Activated T-helper 1 cell treated with anti-CD3 and anti-CD28 coated beads, Interleukin-12 subunit alpha, Interleukin-12 subunit beta, Interleukin-2, Interleukin-4 antibody, amounts not matched to agents 30 ng/mL and 10 ng/mL and 1 ng/mL, durations not matched to agents 14 hours and 24 hours and 36 hours (primary cell): ENCODE measurements at regions not wholly inside any gene's neighbourhood (a gene's known extent, or its start where the extent isn't known, plus 50 kb on each side); places are given as distances from the start of the nearest gene placed in this dataset.
"Not testable (repeated sequence)": the region's sequence is repeated elsewhere in the genome, so short reads cannot be mapped to it uniquely, and the experiment has no call there.

ENCODE experiments used
- DNase-seq: peaks from one replicate; pipeline ENCODE4 v3.0.0; 2021; ENCODE audit warnings: low spot score
- H3K27ac Mint-ChIP-seq: one replicate; pipeline ENCODE4 v1.8.0; 2021; ENCODE audit warnings: mild to moderate bottlenecking, mixed read lengths
- H3K27me3 Mint-ChIP-seq: one replicate; pipeline ENCODE4 v1.8.0; 2022; ENCODE audit warnings: mild to moderate bottlenecking, moderate library complexity, mixed read lengths; ENCODE audit not compliant: insufficient read depth
- H3K36me3 Mint-ChIP-seq: one replicate; pipeline ENCODE4 v1.8.0; 2021; ENCODE audit warnings: low read depth, mixed read lengths
- H3K4me1 Mint-ChIP-seq: one replicate; pipeline ENCODE4 v1.8.0; 2021; ENCODE audit warnings: low read depth, mixed read lengths
- H3K4me3 Mint-ChIP-seq: one replicate; pipeline ENCODE4 v1.8.0; 2021; ENCODE audit warnings: mild to moderate bottlenecking, moderate library complexity, mixed read lengths
- H3K9me3 Mint-ChIP-seq: one replicate; pipeline ENCODE4 v1.8.0; 2021; ENCODE audit warnings: mixed read lengths
- intact Hi-C: fragments of 100-400 bp; cut with micrococcal nuclease; formaldehyde crosslinking; loops from one replicate; pipeline ENCODE4 v1.15.1; 2024

- H3K27me3 Mint-ChIP-seq, intact Hi-C loops, H3K4me3 Mint-ChIP-seq, H3K4me1 Mint-ChIP-seq, H3K36me3 Mint-ChIP-seq, DNase-seq, H3K9me3 Mint-ChIP-seq, H3K27ac Mint-ChIP-seq: not testable (repeated sequence)
Measured at GRCh38 chr5:176018598-176018997, 50.5 kb upstream of the THOC3 start.

- H3K4me3 Mint-ChIP-seq, H3K36me3 Mint-ChIP-seq, H3K27me3 Mint-ChIP-seq, H3K4me1 Mint-ChIP-seq, DNase-seq, H3K27ac Mint-ChIP-seq, H3K9me3 Mint-ChIP-seq, intact Hi-C loops: not testable (repeated sequence)
Measured at GRCh38 chr5:176020852-176021251, 52.7 kb upstream of the THOC3 start.

GRCh38 chr5:176023535-176023934, 55.4 kb upstream of the THOC3 start:
- H3K4me1 Mint-ChIP-seq, H3K27me3 Mint-ChIP-seq, H3K27ac Mint-ChIP-seq, H3K4me3 Mint-ChIP-seq, H3K9me3 Mint-ChIP-seq, H3K36me3 Mint-ChIP-seq, DNase-seq, intact Hi-C loops: not testable (repeated sequence)

GRCh38 chr5:176029445-176029844, 61.3 kb upstream of the THOC3 start:
- H3K27me3 Mint-ChIP-seq, DNase-seq, H3K4me1 Mint-ChIP-seq, intact Hi-C loops, H3K27ac Mint-ChIP-seq, H3K36me3 Mint-ChIP-seq, H3K4me3 Mint-ChIP-seq, H3K9me3 Mint-ChIP-seq: not testable (repeated sequence)

- H3K4me3 Mint-ChIP-seq, intact Hi-C loops, H3K27ac Mint-ChIP-seq: not testable (repeated sequence)
Measured at GRCh38 chr5:176030361-176031117, 62.4 kb upstream of the THOC3 start.

GRCh38 chr5:176031118-176031510, 63.0 kb upstream of the THOC3 start:
- DNase-seq, intact Hi-C loops, H3K27ac Mint-ChIP-seq, H3K4me1 Mint-ChIP-seq, H3K9me3 Mint-ChIP-seq, H3K27me3 Mint-ChIP-seq, H3K4me3 Mint-ChIP-seq, H3K36me3 Mint-ChIP-seq: not testable (repeated sequence)

More at GRCh38 chr5:176030361-176031117, 62.4 kb upstream of the THOC3 start:
- not testable (repeated sequence) for H3K4me1 Mint-ChIP-seq, H3K9me3 Mint-ChIP-seq, DNase-seq, H3K36me3 Mint-ChIP-seq, H3K27me3 Mint-ChIP-seq

GRCh38 chr5:176033186-176033585, 65.1 kb upstream of the THOC3 start:
- DNase-seq, H3K36me3 Mint-ChIP-seq, H3K27ac Mint-ChIP-seq, H3K9me3 Mint-ChIP-seq, H3K4me3 Mint-ChIP-seq, intact Hi-C loops, H3K4me1 Mint-ChIP-seq, H3K27me3 Mint-ChIP-seq: not testable (repeated sequence)

- H3K4me3 Mint-ChIP-seq, H3K36me3 Mint-ChIP-seq, intact Hi-C loops, H3K4me1 Mint-ChIP-seq, DNase-seq, H3K27ac Mint-ChIP-seq, H3K27me3 Mint-ChIP-seq, H3K9me3 Mint-ChIP-seq: not testable (repeated sequence)
Measured at GRCh38 chr5:176034407-176035200, 66.5 kb upstream of the THOC3 start.

- intact Hi-C loops, H3K4me3 Mint-ChIP-seq, H3K4me1 Mint-ChIP-seq, H3K27me3 Mint-ChIP-seq, H3K36me3 Mint-ChIP-seq, H3K9me3 Mint-ChIP-seq, H3K27ac Mint-ChIP-seq, DNase-seq: not testable (repeated sequence)
Measured at GRCh38 chr5:176035201-176035530, 67.1 kb upstream of the THOC3 start.

GRCh38 chr5:176035816-176036308, 67.7 kb upstream of the THOC3 start:
- intact Hi-C loops, H3K9me3 Mint-ChIP-seq, H3K4me1 Mint-ChIP-seq, H3K27ac Mint-ChIP-seq, H3K36me3 Mint-ChIP-seq, H3K27me3 Mint-ChIP-seq, DNase-seq: not testable (repeated sequence)
- peak overlapping the region; percentile 27 for H3K4me3 Mint-ChIP-seq

GRCh38 chr5:176036391-176036790, 68.3 kb upstream of the THOC3 start:
- DNase-seq, H3K27me3 Mint-ChIP-seq, H3K27ac Mint-ChIP-seq, intact Hi-C loops, H3K36me3 Mint-ChIP-seq, H3K4me1 Mint-ChIP-seq, H3K9me3 Mint-ChIP-seq: not testable (repeated sequence)
- H3K4me3 Mint-ChIP-seq = peak overlapping the region; percentile 27

- intact Hi-C loops, H3K27me3 Mint-ChIP-seq, H3K4me1 Mint-ChIP-seq, H3K4me3 Mint-ChIP-seq, H3K27ac Mint-ChIP-seq, H3K36me3 Mint-ChIP-seq, H3K9me3 Mint-ChIP-seq, DNase-seq: not testable (repeated sequence)
Measured at GRCh38 chr5:176037190-176037589, 69.1 kb upstream of the THOC3 start.

- H3K4me1 Mint-ChIP-seq, H3K27ac Mint-ChIP-seq, DNase-seq, H3K36me3 Mint-ChIP-seq, intact Hi-C loops, H3K9me3 Mint-ChIP-seq, H3K27me3 Mint-ChIP-seq, H3K4me3 Mint-ChIP-seq: not testable (repeated sequence)
Measured at GRCh38 chr5:176040105-176040801, 72.1 kb upstream of the THOC3 start.
